Stomach smooth muscle (tissue), 2 donors: ENCODE measurements at regions not wholly inside any gene's neighbourhood (a gene's known extent, or its start where the extent isn't known, plus 50 kb on each side); places are given as distances from the start of the nearest gene placed in this dataset.

ENCODE experiments used
- H3K27ac ChIP-seq: one replicate; pipeline ENCODE4 v1.7.0; 2013; ENCODE audit warnings: mild to moderate bottlenecking, low read length, inconsistent platforms
- H3K27me3 ChIP-seq, 2 donors: one replicate each; pipeline ENCODE4 v1.7.0; 2013; ENCODE audit warnings: low read length in 2 of 2; ENCODE audit not compliant: insufficient read depth in 2 of 2, control insufficient read depth in 1 of 2
- H3K36me3 ChIP-seq, 2 donors: one replicate each; pipeline ENCODE4 v1.7.0; 2013; ENCODE audit warnings: low read length in 2 of 2; ENCODE audit not compliant: control insufficient read depth in 2 of 2, insufficient read depth in 2 of 2
- H3K4me1 ChIP-seq: one replicate; pipeline ENCODE4 v1.7.0; 2013; ENCODE audit warnings: low read length; ENCODE audit not compliant: control insufficient read depth, insufficient read depth
- H3K4me3 ChIP-seq, 2 donors: one replicate each; pipeline ENCODE4 v1.7.0; 2013; ENCODE audit warnings: low read length in 2 of 2
- H3K9ac ChIP-seq, 2 donors: one replicate each; pipeline ENCODE4 v1.7.0; 2013; ENCODE audit warnings: low read length in 2 of 2, mild to moderate bottlenecking in 1 of 2
- H3K9me3 ChIP-seq, 2 donors: one replicate each; pipeline ENCODE4 v1.7.0; 2013; ENCODE audit warnings: low read length in 2 of 2; ENCODE audit not compliant: control insufficient read depth in 2 of 2
- donor health status: healthy.
- donor health status: Pancreatic carcinoma.

- H3K9ac ChIP-seq = no peak overlapping the region
- no peaks in the 10 kb centered on the region for H3K9me3 ChIP-seq
- no peaks in the 10 kb centered on the region for H3K36me3 ChIP-seq
- H3K4me1 ChIP-seq = no peaks in the 10 kb centered on the region
- no peaks in the 10 kb centered on the region for H3K27me3 ChIP-seq
- no peak overlapping the region for H3K27ac ChIP-seq
- no peak overlapping the region for H3K4me3 ChIP-seq
Observed at GRCh38 chr11:25309818-25310217, 813.0 kb downstream of the LUZP2 start.

- H3K4me3 ChIP-seq = no peak overlapping the region
- no peaks in the 10 kb centered on the region for H3K9me3 ChIP-seq
- no peaks in the 10 kb centered on the region for H3K27me3 ChIP-seq
- H3K4me1 ChIP-seq = no peaks in the 10 kb centered on the region
- H3K27ac ChIP-seq = no peak overlapping the region
- no peak overlapping the region for H3K9ac ChIP-seq
- no peaks in the 10 kb centered on the region for H3K36me3 ChIP-seq
Observed at GRCh38 chr11:25317216-25317615, 820.4 kb downstream of the LUZP2 start.

GRCh38 chr11:25319127-25319526 lies 822.3 kb downstream of the LUZP2 start:
- Histone ChIP-seq H3K27ac (no peak overlapping the region), H3K36me3 (no peaks in the 10 kb centered on the region), H3K4me1 (no peaks in the 10 kb centered on the region), H3K9ac (no peak overlapping the region), H3K27me3 (no peaks in the 10 kb centered on the region), H3K9me3 (no peaks in the 10 kb centered on the region), H3K4me3 (no peak overlapping the region)

GRCh38 chr11:25327656-25328055 lies 830.8 kb downstream of the LUZP2 start:
- H3K9ac ChIP-seq = no peak overlapping the region
- no peaks in the 10 kb centered on the region for H3K9me3 ChIP-seq
- H3K36me3 ChIP-seq = no peaks in the 10 kb centered on the region
- no peaks in the 10 kb centered on the region for H3K27me3 ChIP-seq
- H3K27ac ChIP-seq = no peak overlapping the region
- H3K4me3 ChIP-seq = no peak overlapping the region
- no peaks in the 10 kb centered on the region for H3K4me1 ChIP-seq

GRCh38 chr11:25339281-25339680 lies 842.4 kb downstream of the LUZP2 start:
- H3K9me3 ChIP-seq = no peaks in the 10 kb centered on the region
- H3K36me3 ChIP-seq = no peaks in the 10 kb centered on the region
- no peaks in the 10 kb centered on the region for H3K27me3 ChIP-seq
- H3K27ac ChIP-seq = no peak overlapping the region
- H3K9ac ChIP-seq = no peak overlapping the region
- no peak overlapping the region for H3K4me3 ChIP-seq
- no peaks in the 10 kb centered on the region for H3K4me1 ChIP-seq

- Histone ChIP-seq H3K27ac (no peak overlapping the region), H3K4me1 (no peaks in the 10 kb centered on the region), H3K27me3 (no peaks in the 10 kb centered on the region), H3K9ac (no peak overlapping the region), H3K36me3 (no peaks in the 10 kb centered on the region), H3K9me3 (peaks cover 0 to 2% of the 10 kb centered on the region in 2 donors), H3K4me3 (no peak overlapping the region)
Observed at GRCh38 chr11:25349537-25349936, 852.7 kb downstream of the LUZP2 start.

- H3K4me1 ChIP-seq = no peaks in the 10 kb centered on the region
- H3K4me3 ChIP-seq = no peak overlapping the region
- H3K27me3 ChIP-seq = no peaks in the 10 kb centered on the region
- H3K36me3 ChIP-seq = no peaks in the 10 kb centered on the region
- H3K27ac ChIP-seq = no peak overlapping the region
- peaks cover 0 to 2% of the 10 kb centered on the region in 2 donors for H3K9me3 ChIP-seq
- no peak overlapping the region for H3K9ac ChIP-seq
Observed at GRCh38 chr11:25350899-25351803, 854.3 kb downstream of the LUZP2 start.

GRCh38 chr11:25357133-25357532 lies 860.3 kb downstream of the LUZP2 start:
- no peak overlapping the region for H3K9ac ChIP-seq
- H3K4me3 ChIP-seq = no peak overlapping the region
- no peaks in the 10 kb centered on the region for H3K36me3 ChIP-seq
- H3K27me3 ChIP-seq = no peaks in the 10 kb centered on the region
- no peaks in the 10 kb centered on the region for H3K4me1 ChIP-seq
- H3K27ac ChIP-seq = no peak overlapping the region
- no peaks in the 10 kb centered on the region for H3K9me3 ChIP-seq

GRCh38 chr11:25377466-25377865 lies 880.6 kb downstream of the LUZP2 start:
- Histone ChIP-seq H3K4me1 (no peaks in the 10 kb centered on the region), H3K27me3 (no peaks in the 10 kb centered on the region), H3K9me3 (no peaks in the 10 kb centered on the region), H3K27ac (no peak overlapping the region), H3K36me3 (no peaks in the 10 kb centered on the region), H3K9ac (no peak overlapping the region), H3K4me3 (no peak overlapping the region)

GRCh38 chr11:25396847-25397246 lies 900.0 kb downstream of the LUZP2 start:
- H3K4me3 ChIP-seq = no peak overlapping the region
- H3K27ac ChIP-seq = no peak overlapping the region
- no peaks in the 10 kb centered on the region for H3K4me1 ChIP-seq
- no peaks in the 10 kb centered on the region for H3K27me3 ChIP-seq
- no peaks in the 10 kb centered on the region for H3K9me3 ChIP-seq
- H3K9ac ChIP-seq = no peak overlapping the region
- H3K36me3 ChIP-seq = no peaks in the 10 kb centered on the region

- Histone ChIP-seq H3K4me1 (no peaks in the 10 kb centered on the region), H3K9ac (no peak overlapping the region), H3K27me3 (no peaks in the 10 kb centered on the region)
Observed at GRCh38 chr11:25408146-25408545, 911.3 kb downstream of the LUZP2 start.

More at GRCh38 chr11:25408146-25408545, 911.3 kb downstream of the LUZP2 start:
- Histone ChIP-seq H3K4me3 (no peak overlapping the region), H3K36me3 (no peaks in the 10 kb centered on the region), H3K27ac (no peak overlapping the region), H3K9me3 (no peaks in the 10 kb centered on the region)
